DMS 273 treated with DMSO at 0.1 percent for 48 hours (cell line): ENCODE measurements at regions not wholly inside any gene's neighbourhood (a gene's known extent, or its start where the extent isn't known, plus 50 kb on each side); places are given as distances from the start of the nearest gene placed in this dataset.
"Not testable (repeated sequence)": the region's sequence is repeated elsewhere in the genome, so short reads cannot be mapped to it uniquely, and the experiment has no call there.

Experiments used
- DNase-seq: peaks from one replicate; lab custom pipeline; 2025; lab: John Stamatoyannopoulos, UW

GRCh38 chr9:38183994-38184568 is 115.1 kb upstream of the SHB start:
- no peak for DNase-seq

GRCh38 chr9:38182321-38182720 is 113.3 kb upstream of the SHB start:
- DNase-seq, result peak; percentile 47

GRCh38 chr9:38181866-38182265 is 112.8 kb upstream of the SHB start:
- DNase-seq, result no peak

GRCh38 chr9:38181232-38181631 is 112.2 kb upstream of the SHB start:
- DNase-seq, result no peak

GRCh38 chr9:38180656-38181055 is 111.6 kb upstream of the SHB start:
- DNase-seq, result no peak

- DNase-seq, result no peak
Measured at GRCh38 chr9:38179965-38180364, 110.9 kb upstream of the SHB start.

- no peak for DNase-seq
Measured at GRCh38 chr9:38178237-38178636, 109.2 kb upstream of the SHB start.

- DNase-seq, result no peak
Measured at GRCh38 chr9:38177680-38178079, 108.7 kb upstream of the SHB start.

GRCh38 chr9:38176251-38176650 is 107.2 kb upstream of the SHB start:
- DNase-seq, result no peak

- DNase-seq, result no peak
Measured at GRCh38 chr9:38175423-38175822, 106.4 kb upstream of the SHB start.

GRCh38 chr9:38172586-38172985 is 103.6 kb upstream of the SHB start:
- no peak for DNase-seq

GRCh38 chr9:38171926-38172325 is 102.9 kb upstream of the SHB start:
- no peak for DNase-seq

- no peak for DNase-seq
Measured at GRCh38 chr9:38171538-38171884, 102.5 kb upstream of the SHB start.

- DNase-seq, result not testable (repeated sequence)
Measured at GRCh38 chr9:38170763-38171537, 101.9 kb upstream of the SHB start.

- not testable (repeated sequence) for DNase-seq
Measured at GRCh38 chr9:38170155-38170554, 101.1 kb upstream of the SHB start.

- no peak for DNase-seq
Measured at GRCh38 chr9:38166501-38166900, 97.5 kb upstream of the SHB start.

GRCh38 chr9:38164659-38165221 is 95.7 kb upstream of the SHB start:
- DNase-seq, result no peak

GRCh38 chr9:38163518-38163917 is 94.5 kb upstream of the SHB start:
- DNase-seq, result no peak

GRCh38 chr9:38162332-38163211 is 93.5 kb upstream of the SHB start:
- DNase-seq, result no peak

GRCh38 chr9:38160613-38161215 is 91.7 kb upstream of the SHB start:
- no peak for DNase-seq

- no peak for DNase-seq
Measured at GRCh38 chr9:38159599-38159998, 90.6 kb upstream of the SHB start.

GRCh38 chr9:38158628-38159027 is 89.6 kb upstream of the SHB start:
- DNase-seq, result no peak
